K562 (cell line): ENCODE measurements at regions not wholly inside any gene's neighbourhood (a gene's known extent, or its start where the extent isn't known, plus 50 kb on each side); places are given as distances from the start of the nearest gene placed in this dataset.

Experiments used
- ATAC-seq: fragments of 200-7000 bp; cut with Tn5 transposase; 3 replicates; pipeline ENCODE4 v1.9.1; 2020; ENCODE audit warnings: moderate library complexity
- BruUV-seq: library from RNA; stranded (reverse); fragments of 400-500 nt; replicated peaks from 2 replicates; lab custom pipeline; 2021; lab: Mats Ljungman, UMichigan
- CTCF ChIA-PET: fragments of 300-600 bp; formaldehyde crosslinking; extraction: SDS; loops from one replicate; lab custom pipeline; 2021; ENCODE audit warnings: low intra/inter-chr PET ratio; lab: Yijun Ruan, JAX
- POLR2A ChIA-PET: fragments of 300-600, 350-650 bp; sonication (Branson Sonifier 250); formaldehyde crosslinking; extraction: SDS; loops from one replicate; lab custom pipeline; 2021; ENCODE audit warnings: antibody characterized with exemption, inconsistent platforms; lab: Yijun Ruan, JAX
- DNase-seq, 4 experiments: peaks; one replicate each; pipeline versions ENCODE4 v3.0.0 to v3.0.0-alpha.2; 2011 to 2018; ENCODE audit warnings: low spot score in 3 of 4, mixed read lengths in 3 of 4; ENCODE audit errors: extremely low read depth in 1 of 4
- FAIRE-seq: peaks from 2 replicates; lab custom pipeline; 2011; peaks lifted over from hg19 to GRCh38; lab: Jason Lieb, UNC
- H2AFZ ChIP-seq: 2 replicates; pipeline ENCODE4 v1.6.0; 2011; ENCODE audit warnings: low read depth, low read length, control low read depth, inconsistent platforms
- H3K27ac ChIP-seq: fragments of 200-600 bp; 3 replicates; pipeline ENCODE4 v1.8.0; 2011; ENCODE audit warnings: low read depth, mild to moderate bottlenecking, control low read depth, inconsistent platforms, low read length, moderate library complexity, mixed read lengths; ENCODE audit errors: extremely low read depth
- H3K27me3 ChIP-seq, 2 experiments: fragments of 300-600 bp in 1 of 2; 2 replicates in 1 of 2; 3 replicates in 1 of 2; pipeline versions ENCODE4 v1.6.0 to v1.8.0; 2011; ENCODE audit warnings: inconsistent platforms in 2 of 2, low read length in 2 of 2, mild to moderate bottlenecking in 1 of 2, mixed read lengths in 1 of 2, moderate library complexity in 1 of 2; ENCODE audit not compliant: control insufficient read depth in 2 of 2, insufficient read depth in 2 of 2
- H3K36me3 ChIP-seq: fragments of 300-600 bp; 3 replicates; pipeline ENCODE4 v1.8.0; 2011; ENCODE audit warnings: mild to moderate bottlenecking, low read length, inconsistent platforms; ENCODE audit not compliant: control insufficient read depth, insufficient read depth
- H3K4me1 ChIP-seq, 2 experiments: fragments of 200-600 bp in 1 of 2; replicated peaks in 1 of 2; 2 replicates in 1 of 2; 3 replicates in 1 of 2; pipeline versions ENCODE4 v1.5.1 to v1.8.0; 2011; ENCODE audit warnings: inconsistent platforms in 2 of 2, low read length in 2 of 2, mild to moderate bottlenecking in 1 of 2, mixed read lengths in 1 of 2, moderate library complexity in 1 of 2; ENCODE audit not compliant: control insufficient read depth in 2 of 2, insufficient read depth in 2 of 2
- H3K4me2 ChIP-seq: 2 replicates; pipeline ENCODE4 v1.6.1; 2011; ENCODE audit warnings: low read length, control low read depth, inconsistent platforms, mixed read lengths; ENCODE audit not compliant: insufficient read depth
- H3K4me3 ChIP-seq: fragments of 200-600 bp; sonication (generic), shearing (Covaris generic); 2 replicates; pipeline ENCODE4 v1.5.1; 2016; ENCODE audit warnings: control low read depth, inconsistent platforms
- H3K79me2 ChIP-seq: fragments of 200-600 bp; 3 replicates; pipeline ENCODE4 v1.8.0; 2011; ENCODE audit warnings: low read length, inconsistent platforms; ENCODE audit not compliant: control insufficient read depth, insufficient read depth
- H3K9ac ChIP-seq, 2 experiments: 2 replicates each; pipeline versions ENCODE4 v1.6.0 to v1.6.1; 2011; ENCODE audit warnings: low read depth in 2 of 2, low read length in 2 of 2, control low read depth in 1 of 2, inconsistent platforms in 1 of 2, mild to moderate bottlenecking in 1 of 2, mixed read lengths in 1 of 2; ENCODE audit not compliant: insufficient read depth in 1 of 2
- H3K9me1 ChIP-seq: one replicate; pipeline ENCODE4 v1.6.0; 2011; ENCODE audit warnings: inconsistent platforms, mild to moderate bottlenecking, low read length, moderate library complexity; ENCODE audit not compliant: control insufficient read depth, insufficient read depth
- H3K9me3 ChIP-seq: replicated peaks from 2 replicates; pipeline ENCODE4 v1.5.1; 2011; ENCODE audit warnings: low read depth, low read length, inconsistent platforms; ENCODE audit not compliant: control insufficient read depth, insufficient read depth
- H4K20me1 ChIP-seq: replicated peaks from 2 replicates; pipeline ENCODE4 v1.6.1; 2011; ENCODE audit warnings: low read length, inconsistent platforms, mixed read lengths; ENCODE audit not compliant: control insufficient read depth, insufficient read depth
- AFF4 ChIP-seq: sonication (generic); formaldehyde crosslinking; IDR thresholded peaks from 2 replicates; pipeline ENCODE4 v1.8.0; 2023; ENCODE audit warnings: mild to moderate bottlenecking, missing genetic modification reagents
- FOXP1 ChIP-seq: sonication (generic); formaldehyde crosslinking; IDR thresholded peaks from 2 replicates; pipeline ENCODE4 v1.8.0; 2022; ENCODE audit warnings: mild to moderate bottlenecking, missing genetic modification reagents
- GTF2A2 ChIP-seq: IDR thresholded peaks from 2 replicates; pipeline ENCODE4 v1.6.1; 2016; ENCODE audit warnings: mild to moderate bottlenecking, missing genetic modification characterization, missing compliant biosample characterization
- HIVEP1 ChIP-seq: fragments of 250-450 bp; sonication (Bioruptor Pico); IDR thresholded peaks from 2 replicates; pipeline ENCODE4 v1.4.0; 2020; ENCODE audit warnings: mild to moderate bottlenecking
- HMG20A ChIP-seq: fragments of 450-650 bp; formaldehyde crosslinking; conservative IDR thresholded peaks from 2 replicates; pipeline ENCODE4 v1.4.0; 2020; ENCODE audit warnings: mild to moderate bottlenecking, mixed read lengths
- HNRNPH1 ChIP-seq: fragments of 200-400 bp; formaldehyde crosslinking; optimal IDR thresholded peaks from 2 replicates; pipeline ENCODE3; 2017; ENCODE audit warnings: low read depth, mild to moderate bottlenecking, low read length, moderate library complexity
- KLF16 ChIP-seq: IDR thresholded peaks from 2 replicates; pipeline ENCODE4 v1.6.1; 2016; ENCODE audit warnings: antibody characterized with exemption
- LCOR ChIP-seq: sonication (generic); formaldehyde crosslinking; IDR thresholded peaks from 2 replicates; pipeline ENCODE4 v1.8.0; 2022; ENCODE audit warnings: mild to moderate bottlenecking, missing genetic modification reagents
- NCOA6 ChIP-seq: fragments of 450-650 bp; IDR thresholded peaks from 2 replicates; pipeline ENCODE4 v1.6.1; 2017; ENCODE audit warnings: mild to moderate bottlenecking
- POU5F1 ChIP-seq: fragments of 150-350 bp; IDR thresholded peaks from 2 replicates; pipeline ENCODE4 v1.6.1; 2014; ENCODE audit warnings: borderline replicate concordance, low read length, low read depth, mild to moderate bottlenecking; ENCODE audit not compliant: partially characterized antibody
- SPI1 ChIP-seq: IDR thresholded peaks from 2 replicates; pipeline ENCODE4 v1.6.1; 2011; ENCODE audit warnings: low read depth, low read length, control low read depth, borderline replicate concordance
- YBX1 ChIP-seq: fragments of 450-650 bp; IDR thresholded peaks from 2 replicates; pipeline ENCODE4 v1.7.1; 2016; ENCODE audit warnings: mild to moderate bottlenecking
- ZNF280B ChIP-seq: fragments of 250-450 bp; sonication (Bioruptor Pico); IDR thresholded peaks from 2 replicates; pipeline ENCODE4 v1.5.1; 2021; ENCODE audit warnings: mild to moderate bottlenecking
- WGBS: fragments of 100-300 bp; shearing (Covaris generic); methylation state at CpG from one replicate; pipeline ENCODE4 v1.1.6; 2016; ENCODE audit warnings: low coverage, mixed read lengths; ENCODE audit not compliant: insufficient coverage; ENCODE audit errors: missing lambda C conversion rate; 5-methylcytosine and 5-hydroxymethylcytosine counted together
- in situ Hi-C: fragments of 300-500 bp; cut with MboI; formaldehyde crosslinking; loops from 4 replicates; pipeline ENCODE4 v1.15.0; 2018; ENCODE audit warnings: inconsistent platforms, mixed read lengths
- intact Hi-C: fragments of 100-400 bp; cut with micrococcal nuclease; formaldehyde crosslinking; loops from 2 replicates; pipeline ENCODE4 v1.14.2; 2022

DNA sequence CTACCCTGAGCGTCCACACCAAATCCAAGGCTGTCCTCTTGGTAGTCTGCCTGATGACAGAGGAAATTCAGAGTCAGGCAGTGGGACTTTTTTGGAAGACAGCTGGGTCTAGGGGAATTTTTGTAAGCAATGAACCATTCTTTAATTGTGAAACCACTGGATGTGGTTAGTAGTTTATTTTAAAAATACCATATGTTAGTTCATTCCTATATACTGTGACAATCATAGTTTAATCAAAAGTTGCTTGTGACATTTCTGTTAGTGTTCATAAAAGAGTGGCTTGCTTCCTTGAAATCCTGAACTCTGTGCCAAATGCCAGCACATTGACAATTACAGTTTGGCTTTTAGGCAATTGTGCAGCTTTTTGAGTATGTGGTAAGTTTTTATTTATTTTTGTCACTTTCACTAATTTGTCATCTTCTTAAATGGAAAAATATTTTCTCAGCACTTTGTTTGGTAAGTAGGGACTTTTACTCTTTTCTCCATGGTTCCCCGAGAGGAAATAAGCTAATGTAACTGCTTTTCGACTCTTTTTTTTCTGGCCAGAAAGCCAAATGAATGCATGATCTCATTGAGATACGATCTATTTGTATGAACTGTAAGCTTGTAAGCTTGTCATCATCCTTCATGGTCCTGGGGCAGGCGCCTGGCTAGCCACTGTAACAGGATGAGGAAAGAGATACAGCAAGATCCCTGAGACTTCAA lies 72.6 kb upstream of the SLC4A4 start:
- no peak for FAIRE-seq
- Histone ChIP-seq H3K27ac (no peak overlapping the region), H3K9ac (no peak overlapping the region), H3K27me3 (no peaks in the 10 kb centered on the region; a peak in 1 of 5 replicates), H2AFZ (no peak overlapping the region), H3K4me3 (no peak overlapping the region), H3K4me2 (no peak overlapping the region), H4K20me1 (no peaks in the 10 kb centered on the region), H3K79me2 (no peaks in the 10 kb centered on the region), H3K9me3 (no peaks in the 10 kb centered on the region), H3K9me1 (no peaks in the 10 kb centered on the region), H3K36me3 (no peaks in the 10 kb centered on the region), H3K4me1 (no peaks in the 10 kb centered on the region)
- BruUV-seq: no TSS peak
- no peak for DNase-seq
- intact Hi-C loops (no loop called here), in situ Hi-C loops (loop anchor here (25.0 kb wide), 1 partner anchor 446 kb away; no protein-coding TSS in a partner anchor)
- POLR2A ChIA-PET: no interaction called here
- WGBS: 1% methylated on average over 5 of the region's 5 CpGs
- TF ChIP-seq HNRNPH1 (no peak), NCOA6 (no peak), AFF4 (CRISPR knock-in tag) (no peak), KLF16 (no peak), HIVEP1 (no peak), FOXP1 (CRISPR knock-in tag) (no peak), POU5F1 (no peak), LCOR (CRISPR knock-in tag) (no peak), YBX1 (no peak), SPI1 (no peak), HMG20A (no peak), GTF2A2 (no peak), ZNF280B (no peak)
- CTCF ChIA-PET: no interaction called here
- no peak for ATAC-seq
